ENCODE measurements at regions not wholly inside any gene's neighbourhood (a gene's known extent, or its start where the extent isn't known, plus 50 kb on each side); places are given as distances from the start of the nearest gene placed in this dataset.
A peak's percentile ranks its signal among the peaks of the same experiment; 100 is the strongest.

DNA sequence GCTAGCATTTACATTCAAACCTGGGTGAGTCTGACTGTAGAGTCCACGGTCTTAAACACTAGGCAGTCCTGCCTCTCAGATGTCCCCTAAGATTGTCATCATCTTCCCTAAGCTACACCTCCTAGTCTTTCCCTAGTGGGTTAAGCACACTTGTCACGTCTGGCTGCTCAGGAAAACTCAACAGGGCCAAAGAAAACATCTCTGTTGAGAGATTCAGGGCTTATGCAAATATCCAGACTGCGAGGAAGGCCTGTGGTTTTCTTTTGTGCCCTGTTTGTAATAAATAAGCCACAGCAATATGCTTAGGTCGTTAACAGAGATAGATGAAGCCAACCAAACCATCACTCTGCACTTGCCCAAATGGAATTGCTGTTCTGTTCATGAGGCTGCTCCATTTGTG lies 472.6 kb upstream of the DEPDC1 start:
- no peak for DNase-seq

DNA sequence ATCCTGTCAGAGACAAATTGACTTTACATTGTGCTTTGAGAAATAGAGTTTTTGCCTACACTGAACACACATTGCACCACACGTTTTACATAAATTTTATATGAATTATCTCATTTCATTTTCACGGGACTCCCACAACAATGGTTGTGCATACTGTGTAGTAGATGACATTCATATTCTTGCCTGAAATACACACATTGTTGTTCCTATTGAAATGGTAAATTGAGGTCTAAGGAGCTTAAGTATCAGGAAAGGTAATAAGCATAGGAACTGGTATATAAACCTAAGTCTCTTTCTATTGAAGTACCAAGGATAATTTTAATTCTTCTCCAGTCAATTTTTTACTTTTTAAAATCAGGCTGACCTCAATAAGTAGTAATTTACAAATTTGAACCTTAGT lies 473.7 kb upstream of the DEPDC1 start:
- no peak for DNase-seq

DNA sequence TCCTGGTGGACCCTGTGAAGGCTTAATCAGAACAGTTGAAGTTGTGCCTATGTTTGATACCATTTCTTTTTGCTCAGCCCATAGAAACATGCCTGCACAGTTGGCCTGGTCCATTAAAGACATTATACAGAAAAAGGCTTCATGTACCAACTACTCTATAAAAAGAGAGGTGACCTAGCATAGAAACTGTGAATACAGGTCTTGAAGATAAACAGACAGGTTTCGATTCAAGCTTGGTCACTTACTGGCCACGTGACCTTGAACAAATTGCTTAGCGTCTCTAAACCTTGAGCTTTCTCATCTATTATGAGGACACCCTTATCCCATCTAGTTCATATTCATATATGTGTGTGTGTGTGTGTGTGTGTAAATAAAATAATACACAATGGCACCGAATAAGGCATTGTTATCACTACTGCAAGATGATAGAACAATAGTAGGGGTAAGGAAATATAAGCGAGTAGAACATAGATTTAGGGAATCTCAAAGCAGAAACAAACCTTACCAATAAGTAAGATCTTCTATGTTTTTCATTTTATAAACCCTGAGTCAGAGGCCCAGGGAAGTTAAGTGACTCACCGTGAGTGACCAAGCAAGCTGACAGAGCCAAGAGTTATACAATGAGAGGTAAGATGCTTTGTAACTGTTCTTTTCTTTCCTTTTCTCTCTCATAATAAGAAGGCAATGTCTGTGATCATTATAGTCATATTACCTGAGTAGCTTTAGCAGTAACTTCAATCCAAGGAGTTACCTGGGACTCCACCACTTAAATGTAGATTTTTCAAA lies 476.8 kb upstream of the DEPDC1 start:
- no peak for DNase-seq

DNA sequence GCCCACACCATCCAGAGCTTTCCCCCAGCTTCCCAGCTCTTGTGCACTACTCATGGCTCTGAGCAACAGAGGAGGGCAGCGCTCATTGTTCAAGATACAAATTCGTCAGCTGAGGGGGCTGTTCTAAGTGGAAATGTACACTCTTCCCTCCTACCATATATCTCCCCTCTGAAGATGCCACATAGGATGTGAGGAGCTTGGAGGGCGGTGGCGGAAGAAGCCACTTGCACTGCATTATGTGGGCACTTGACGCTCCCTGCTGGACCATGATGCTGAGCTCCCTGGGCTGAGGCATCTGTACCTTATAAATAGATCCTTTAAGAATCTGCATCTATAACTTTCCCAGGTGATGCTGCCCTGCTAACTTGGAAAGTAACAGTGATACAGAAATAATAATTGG lies 477.6 kb upstream of the DEPDC1 start:
- DNase-seq, result no peak

DNA sequence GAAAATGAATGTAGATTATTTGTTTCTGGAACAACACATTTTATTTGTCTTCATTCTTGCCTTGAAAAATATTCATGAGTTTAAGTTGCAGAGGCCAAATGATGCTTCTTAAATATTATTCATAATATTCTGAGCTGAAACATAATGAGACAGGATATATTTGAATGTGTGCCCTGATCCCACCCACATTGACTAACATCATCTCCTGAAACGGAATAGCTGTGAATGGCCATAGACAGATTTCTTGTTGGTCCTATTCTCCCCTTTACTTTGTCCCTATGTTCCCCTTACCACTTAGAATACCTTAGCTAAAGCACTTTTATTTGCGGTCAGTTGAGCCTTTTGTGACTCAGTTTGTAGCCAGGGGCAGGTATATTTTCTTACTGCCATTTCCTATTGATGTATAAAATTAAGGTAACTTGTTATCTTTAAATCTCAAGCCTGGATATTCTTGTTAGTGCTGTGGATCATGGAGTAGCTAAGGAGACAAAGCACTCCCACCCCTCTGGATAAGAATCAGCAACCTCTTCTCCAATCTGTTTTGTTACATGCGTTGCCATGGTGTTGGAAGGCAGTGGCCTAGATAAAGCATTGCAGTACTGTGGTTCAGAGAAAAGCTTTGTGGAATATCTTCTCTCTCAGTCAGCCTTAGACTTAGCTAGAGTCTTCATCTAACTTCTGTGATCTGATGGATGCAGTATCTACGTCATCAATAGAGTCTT lies 478.5 kb upstream of the DEPDC1 start:
- no peak for DNase-seq

DNA sequence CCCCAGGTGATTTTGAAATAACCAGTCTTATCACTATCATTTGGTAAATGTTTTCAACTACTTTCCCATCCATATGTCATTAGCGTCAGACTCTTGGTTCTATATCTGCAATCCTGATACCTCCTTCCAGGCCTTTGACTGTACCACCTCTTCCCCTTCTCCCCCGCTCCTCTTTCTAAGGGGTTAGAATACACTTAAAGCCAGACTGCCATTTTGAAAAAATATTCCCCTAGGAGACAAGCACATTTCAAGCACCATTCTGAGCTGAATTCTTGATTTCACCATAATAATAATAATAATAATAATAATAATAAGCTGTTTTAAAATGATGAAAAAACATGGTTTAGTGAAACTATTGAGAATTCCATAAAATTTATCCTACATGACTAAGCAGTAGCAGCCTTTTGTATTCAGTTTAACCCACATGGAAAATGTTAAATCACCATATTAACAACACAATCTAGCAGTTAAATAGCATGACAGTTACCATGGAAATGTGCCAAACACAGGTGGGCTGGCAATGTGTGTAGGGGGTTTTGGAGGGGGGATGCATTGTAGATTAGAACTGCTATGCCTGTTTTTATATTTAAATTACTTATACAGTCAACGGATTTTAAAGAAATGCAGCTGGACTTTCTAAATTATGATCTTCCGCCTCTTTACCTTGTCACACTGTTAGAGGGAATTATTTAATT lies 480.2 kb upstream of the DEPDC1 start:
- DNase-seq, result no peak

DNA sequence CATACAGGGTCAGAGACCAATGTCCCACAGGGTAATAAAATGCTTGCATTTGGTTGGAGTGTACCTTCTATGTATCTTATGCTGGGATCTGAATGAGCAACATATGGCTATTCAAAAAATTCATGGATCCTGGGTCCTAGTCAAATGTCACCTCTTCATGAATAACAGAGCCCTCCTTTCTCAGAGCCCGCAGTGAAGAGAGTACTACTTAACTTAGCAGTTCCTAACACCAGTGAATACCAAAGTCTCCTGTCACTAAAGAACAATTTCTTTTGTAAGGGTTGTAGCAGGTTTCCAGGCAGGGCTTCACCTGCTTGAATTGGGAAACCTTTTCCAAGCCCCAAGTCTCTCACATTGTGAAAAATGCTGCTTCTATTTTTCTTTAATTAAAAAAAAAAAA lies 483.0 kb upstream of the DEPDC1 start:
- DNase-seq, result no peak

DNA sequence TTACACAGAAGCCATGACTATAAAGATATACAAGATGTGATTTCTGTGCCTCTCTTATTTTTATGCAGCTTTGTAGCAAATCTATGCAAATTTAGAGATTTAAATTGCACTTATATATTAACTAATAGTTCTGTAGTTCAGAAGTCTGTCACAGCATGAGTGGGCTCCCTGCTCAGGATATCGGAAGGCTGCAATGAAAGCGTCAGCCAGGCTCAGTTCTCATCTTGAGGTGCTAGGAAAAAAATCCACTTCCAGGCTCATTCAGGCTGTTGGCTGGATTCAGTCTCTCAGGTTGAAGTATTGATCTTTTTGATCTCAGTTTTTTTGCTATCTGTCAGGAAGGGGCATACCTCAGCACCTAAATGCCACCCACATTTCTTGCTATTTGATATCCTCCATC lies 487.4 kb upstream of the DEPDC1 start:
- DNase-seq, result no peak

DNA sequence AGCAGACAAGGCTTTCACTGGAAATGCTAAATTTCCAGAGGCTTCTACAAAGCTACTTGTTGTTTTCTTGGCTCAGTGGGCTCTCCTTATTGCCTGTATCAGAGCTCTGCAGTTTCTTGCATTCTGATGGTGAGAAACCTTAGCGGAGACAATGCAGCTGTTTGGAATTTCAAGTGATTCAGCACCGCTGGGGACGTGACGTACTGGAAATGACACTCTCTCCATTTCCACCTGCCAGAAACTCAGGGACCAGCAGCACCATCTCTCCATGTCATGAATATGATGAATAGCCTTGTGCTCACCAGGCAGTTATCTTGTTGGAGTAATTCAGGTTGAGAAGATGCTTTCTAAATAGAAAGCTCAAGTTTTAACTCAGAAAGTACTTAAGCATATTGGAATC lies 497.2 kb upstream of the DEPDC1 start:
- no peak for DNase-seq

DNA sequence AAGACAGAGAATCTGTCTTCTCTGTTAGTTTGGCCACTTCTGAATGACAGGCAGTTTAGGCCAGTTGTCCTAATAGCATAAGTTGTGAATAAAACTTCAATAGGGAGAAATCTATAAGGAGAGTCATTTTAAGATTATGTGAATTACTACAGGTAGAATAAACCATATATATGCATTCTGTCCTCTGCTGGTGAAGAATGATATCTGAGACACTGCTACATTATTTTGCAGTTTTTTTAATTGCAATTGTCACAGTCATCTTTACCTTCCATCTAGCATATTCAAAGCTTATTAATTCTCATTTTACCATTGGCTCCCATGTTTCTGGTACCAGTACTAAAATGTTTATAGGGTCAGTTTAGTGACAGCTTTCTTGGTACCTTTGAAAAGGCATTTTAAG lies 519.6 kb upstream of the DEPDC1 start:
- no peak for DNase-seq

DNA sequence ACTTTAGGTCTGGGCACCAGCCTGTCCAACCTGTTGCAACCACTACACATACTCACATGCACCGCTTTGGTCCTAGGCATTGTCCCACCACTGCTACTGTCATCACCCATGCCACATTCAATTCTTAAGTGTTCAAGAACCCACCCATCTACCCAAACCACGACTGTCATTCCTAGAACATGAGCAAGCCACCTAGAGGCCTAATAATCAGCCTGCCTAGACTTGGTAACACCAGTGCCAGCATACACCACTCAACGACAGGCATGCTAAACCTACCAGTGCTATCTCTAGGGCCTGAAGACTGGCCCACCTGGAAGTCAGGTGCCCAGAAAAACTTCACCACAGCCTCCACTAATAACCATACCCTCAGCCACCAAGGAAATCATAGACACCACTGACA lies 532.8 kb upstream of the DEPDC1 start:
- no peak for DNase-seq

DNA sequence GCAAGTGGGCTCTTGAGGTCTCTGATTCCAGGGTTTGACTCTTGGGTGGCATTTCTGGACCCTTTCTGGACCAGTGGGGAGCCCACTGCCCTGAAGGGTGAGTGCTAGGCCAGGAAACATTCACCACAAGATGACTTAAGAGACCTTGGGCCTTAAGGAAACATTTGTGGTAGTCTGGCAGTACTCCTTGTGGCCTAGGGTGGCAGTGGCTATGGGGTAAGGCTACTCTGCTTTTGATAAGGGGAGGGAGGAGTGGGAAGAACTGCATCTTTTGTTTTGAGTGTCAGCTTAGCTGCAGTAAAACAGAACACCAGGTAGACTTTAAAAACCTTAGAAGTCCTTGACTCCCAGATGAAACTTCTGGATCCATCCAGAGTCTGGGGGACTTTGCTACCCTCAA lies 529.3 kb upstream of the LRRC7 start:
- DNase-seq, result no peak

DNA sequence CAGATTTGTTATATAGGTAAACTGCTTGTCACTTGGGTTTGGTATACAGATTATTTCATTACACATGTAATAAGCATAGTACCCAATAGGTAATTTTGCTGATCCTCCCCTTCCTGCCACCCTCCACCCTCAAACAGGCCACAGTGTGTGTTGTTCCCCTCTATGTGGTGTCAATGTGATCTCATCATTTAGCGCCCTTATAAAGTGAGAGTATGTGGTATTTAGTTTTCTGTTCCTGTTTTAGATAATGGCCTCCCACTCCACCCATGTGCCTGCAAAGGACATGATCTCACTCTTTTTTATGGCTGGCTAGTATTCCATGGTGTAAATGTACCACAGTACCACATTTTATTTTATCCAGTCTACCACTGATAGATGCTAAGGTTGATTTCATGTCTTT lies 522.1 kb upstream of the LRRC7 start:
- no peak for DNase-seq

DNA sequence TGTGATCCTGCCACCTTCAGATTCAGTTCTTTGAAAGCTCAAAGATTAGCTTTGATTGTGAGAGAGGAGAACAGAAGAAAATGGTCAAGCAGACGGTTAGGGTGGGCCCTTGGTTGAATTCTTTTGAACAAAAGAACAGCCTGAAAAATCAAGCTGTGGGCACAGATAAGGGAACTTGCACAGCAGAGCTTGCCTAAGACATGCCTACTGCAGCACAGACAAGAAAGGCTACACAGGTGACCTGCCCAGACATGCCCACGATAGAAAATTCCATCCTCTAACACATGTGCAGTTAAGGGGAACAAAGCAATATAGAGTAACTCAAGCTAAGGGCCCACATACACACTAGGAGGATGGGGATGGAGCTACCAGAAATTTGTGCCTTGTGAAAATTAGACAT lies 512.5 kb upstream of the LRRC7 start:
- DNase-seq, result peak; percentile 66

DNA sequence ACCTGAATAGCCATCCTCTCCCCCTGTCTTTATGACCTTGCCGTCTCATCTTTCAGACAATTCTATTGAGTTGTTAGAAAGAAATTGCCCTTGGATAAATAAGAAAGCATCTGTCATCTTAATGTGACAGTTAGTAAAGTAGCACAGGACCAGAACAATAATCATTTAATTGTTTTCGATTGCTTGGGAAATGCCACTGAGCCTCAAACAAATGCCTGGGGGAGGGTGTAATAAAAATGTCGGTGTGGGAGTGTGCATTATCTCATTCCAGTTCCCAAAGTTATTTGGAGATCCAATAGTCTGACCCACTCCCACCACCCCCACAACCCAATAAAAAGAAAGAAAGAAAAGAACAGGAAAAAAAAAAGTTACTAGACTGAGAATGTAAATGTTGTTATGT lies 509.3 kb upstream of the LRRC7 start:
- DNase-seq, result no peak

DNA sequence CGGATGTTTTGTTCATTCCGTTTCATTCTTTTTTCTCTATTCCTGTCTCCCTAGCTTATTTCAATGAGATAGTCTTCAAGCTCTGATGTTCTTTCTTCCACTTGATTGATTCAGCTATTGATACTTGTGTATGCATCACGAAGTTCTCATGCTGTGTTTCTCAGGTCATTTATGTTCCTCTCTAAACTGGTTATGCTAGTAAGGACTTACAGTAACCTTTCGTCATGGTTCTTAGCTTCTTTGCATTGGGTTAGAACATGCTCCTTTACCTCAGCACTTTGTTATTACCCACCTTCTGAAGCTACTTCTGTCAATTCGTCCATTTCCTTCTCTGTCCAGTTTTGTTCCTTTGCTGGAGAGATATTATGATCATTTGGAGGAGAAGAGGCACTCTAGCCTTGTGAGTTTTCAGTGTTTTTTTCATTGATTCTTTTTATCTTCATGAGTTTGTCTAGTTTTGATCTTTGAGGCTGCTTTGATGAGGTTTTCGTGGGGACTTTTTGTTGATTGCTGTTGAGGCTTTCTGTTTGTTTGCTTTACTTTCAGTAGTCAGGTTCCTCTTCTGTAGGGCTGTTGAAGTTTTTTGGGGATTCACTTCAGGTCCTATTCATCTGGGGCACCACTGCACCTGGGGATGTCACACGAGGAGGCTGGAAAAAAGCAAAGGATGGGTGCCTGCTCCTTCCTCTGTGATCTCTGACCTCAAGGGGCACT lies 496.9 kb upstream of the LRRC7 start:
- DNase-seq, result no peak

DNA sequence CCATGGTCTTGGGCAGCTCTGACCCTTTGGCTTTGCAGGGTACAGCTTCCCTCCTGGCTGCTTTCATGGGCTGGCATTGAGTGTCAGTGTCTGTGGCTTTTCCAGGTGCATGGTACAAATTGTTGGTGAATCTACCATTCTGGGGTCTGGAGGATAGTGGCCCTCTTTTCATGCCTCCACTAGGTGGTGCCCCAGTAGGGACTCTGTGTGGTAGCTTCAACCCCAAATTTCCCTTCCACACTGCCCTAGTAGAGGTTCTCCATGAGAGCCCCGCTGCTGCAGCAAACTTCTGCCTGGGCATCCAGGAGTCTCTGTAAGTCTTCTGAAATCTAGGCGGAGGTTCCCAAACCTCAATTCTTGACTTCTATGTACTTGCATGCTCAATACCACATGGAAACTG lies 494.5 kb upstream of the LRRC7 start:
- peak; percentile 10 for DNase-seq

DNA sequence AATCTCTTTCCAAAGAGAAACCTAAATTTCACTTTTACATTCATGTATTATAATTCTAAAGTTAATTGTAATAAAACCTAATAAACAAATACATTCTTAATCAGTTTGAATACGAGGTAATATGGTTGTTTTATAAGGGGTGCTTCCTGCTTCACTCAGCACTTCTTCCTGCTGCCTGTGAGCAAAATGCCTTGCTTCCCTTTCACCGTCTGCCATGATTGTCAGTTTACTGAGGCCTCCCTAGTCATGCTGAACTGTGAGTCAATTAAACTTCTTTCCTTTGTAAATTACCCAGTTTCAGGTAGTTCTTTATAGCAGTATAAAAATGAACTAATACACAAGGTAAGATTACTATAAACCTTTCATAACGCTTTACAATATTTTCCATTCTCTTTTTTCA lies 491.1 kb upstream of the LRRC7 start:
- no peak for DNase-seq

DNA sequence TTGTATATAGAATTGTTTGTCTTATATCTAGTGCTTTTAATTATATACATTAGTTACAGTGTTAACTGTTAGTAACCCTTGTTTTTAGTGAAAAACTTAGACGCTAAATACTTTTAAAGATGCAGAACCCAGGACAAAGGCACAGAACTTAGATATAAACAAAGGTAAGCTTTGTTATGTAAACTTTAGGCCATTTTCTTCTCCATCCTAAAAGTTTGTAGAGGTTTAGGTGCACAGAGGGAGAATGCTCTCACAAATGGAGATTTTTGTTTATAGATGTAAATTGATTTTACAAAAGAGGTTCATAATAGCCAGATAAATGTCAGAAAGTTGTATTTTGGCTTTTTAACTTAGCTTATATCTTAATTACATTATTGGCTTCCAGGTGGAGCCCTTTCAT lies 490.5 kb upstream of the LRRC7 start:
- no peak for DNase-seq

DNA sequence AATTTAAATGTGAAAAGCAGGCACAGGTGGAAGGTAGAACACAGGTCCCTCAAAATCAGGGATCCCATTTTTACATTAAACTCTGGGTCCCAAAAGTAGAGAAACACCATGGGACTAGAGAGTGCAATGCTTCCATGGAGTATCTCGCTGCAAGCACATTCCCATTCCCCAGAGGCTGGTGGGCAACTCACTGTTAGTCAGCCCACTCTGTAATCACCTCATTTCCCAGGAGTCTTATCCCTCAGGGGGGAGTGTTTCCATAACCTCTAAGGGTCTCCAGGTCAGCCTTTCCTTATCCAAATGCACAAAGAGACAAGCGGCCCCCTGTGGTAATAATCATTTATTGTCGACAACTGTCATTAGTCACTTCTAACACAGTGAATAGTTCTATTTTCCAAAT lies 490.1 kb upstream of the LRRC7 start:
- DNase-seq, result no peak

DNA sequence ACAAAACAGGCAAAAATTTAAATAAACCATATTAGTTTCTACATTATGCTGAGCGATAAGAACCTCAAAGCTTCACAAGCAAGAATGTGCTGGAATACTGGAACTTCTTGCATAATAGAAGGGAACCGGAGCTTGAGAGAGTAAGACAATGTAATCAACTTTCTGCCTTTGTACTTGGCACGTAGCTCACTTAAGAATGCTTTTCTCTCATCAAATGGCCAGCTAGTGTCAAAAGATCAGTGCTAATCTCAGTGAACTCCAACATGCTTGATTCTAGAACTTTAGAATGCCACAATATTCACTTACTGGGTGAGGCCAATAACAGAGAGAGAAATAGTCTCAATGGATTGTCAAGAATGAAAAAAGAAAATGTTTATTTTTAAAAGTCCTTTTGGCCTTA lies 486.1 kb upstream of the LRRC7 start:
- DNase-seq, result no peak

DNA sequence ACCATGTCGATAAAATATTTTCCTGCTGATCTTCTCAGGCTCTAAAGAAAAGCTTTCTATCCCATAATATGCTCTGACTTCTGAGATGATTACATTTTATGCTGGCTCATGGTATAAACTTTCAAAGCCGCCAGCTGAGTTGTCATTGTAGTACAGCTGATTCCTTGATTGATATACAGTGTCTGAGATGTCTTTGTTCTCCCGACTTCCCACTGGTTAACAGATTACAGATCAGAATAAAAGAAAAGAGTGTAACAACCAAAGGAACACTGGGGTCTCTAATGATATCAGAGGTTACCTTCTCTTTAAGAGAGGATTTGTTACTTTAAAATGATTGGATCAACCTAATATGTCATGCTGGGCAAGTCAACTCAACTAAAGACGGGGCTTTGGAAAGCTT lies 485.4 kb upstream of the LRRC7 start:
- no peak for DNase-seq

DNA sequence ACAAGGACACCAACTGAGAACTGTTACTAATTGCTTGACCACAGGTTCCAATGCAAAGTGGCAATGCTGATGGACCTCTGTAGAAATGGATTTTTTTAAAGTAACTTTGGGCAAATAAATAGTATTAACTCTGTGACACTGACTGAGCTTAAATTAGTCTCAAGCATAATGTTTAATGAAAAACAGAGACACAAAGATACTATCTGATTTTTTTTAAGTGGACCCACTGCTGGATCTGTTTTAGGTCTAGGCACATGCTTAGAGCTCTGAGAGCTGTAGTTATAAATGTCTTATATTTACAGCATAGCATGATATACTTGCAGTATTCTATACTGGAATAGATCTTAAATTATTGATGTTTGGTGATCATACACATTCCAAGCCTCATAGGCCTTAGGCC lies 481.6 kb upstream of the LRRC7 start:
- DNase-seq, result no peak

DNA sequence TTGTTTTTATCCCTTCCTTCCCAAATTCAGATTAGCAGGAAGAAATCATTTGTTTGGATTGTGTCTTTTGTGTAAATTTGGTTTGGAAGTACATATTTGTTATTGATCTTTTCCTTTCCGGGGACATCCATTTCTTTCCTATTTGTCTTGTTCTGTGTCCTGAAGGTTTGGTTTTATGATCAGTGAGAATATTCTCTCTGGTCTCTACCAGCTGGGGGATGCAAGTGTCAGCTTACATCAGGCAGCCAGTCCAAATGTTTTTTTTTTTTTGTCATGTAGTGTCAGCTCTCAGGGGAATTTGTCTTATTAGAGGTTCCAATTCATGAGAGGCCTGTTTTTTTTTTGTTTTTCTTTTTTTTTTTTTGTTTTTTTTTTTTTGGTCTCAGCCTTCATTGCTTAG lies 479.2 kb upstream of the LRRC7 start:
- DNase-seq, result no peak
